ENCODE measurements at regions not wholly inside any gene's neighbourhood (a gene's known extent, or its start where the extent isn't known, plus 50 kb on each side); places are given as distances from the start of the nearest gene placed in this dataset.

DNA sequence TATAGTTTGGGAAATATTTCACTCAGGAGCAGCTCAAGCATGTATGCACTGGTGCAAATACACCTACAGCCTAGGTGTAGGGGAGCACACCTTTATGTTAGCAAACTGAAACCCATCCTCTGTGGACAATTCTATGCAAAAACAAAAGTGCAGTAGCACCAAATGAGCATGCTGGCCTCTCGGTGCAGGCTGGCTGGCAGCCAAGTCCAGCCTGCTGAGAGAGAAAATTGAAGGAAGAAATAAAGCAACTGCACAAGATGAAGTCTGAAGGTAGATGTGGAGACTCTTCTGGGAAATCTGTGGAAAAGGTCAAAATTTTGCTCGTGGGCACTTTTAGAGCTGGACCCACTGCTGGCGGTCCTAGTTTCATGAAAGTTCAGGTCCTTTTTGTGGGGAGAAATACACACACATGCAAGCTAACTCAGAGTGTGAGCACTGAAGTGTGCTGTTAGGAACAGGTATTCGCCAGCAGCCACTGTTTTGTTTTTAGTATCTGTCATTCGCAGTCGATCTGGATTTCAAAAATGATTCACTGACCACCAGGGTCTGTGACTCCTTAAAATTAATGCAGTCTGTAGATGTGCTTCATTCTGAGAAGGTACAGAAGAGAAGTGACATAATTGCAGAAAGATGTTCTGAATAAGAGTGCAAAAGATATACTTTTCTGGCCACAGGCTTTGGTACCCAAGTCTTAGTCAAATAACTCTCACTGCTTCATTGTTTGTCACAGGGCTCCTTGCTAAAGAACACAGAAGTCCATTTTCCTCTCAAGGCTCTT is 281.7 kb downstream of the PARP8 start:
- no peak for TF ChIP-seq CTCF (IDR thresholded peaks at IDR 0.05)
- TF ChIP-seq POLR2A (IDR thresholded peaks at IDR 0.05), result no peak

All from upper lobe of left lung (tissue), 4 donors.